ENCODE measurements at regions not wholly inside any gene's neighbourhood (a gene's known extent, or its start where the extent isn't known, plus 50 kb on each side); places are given as distances from the start of the nearest gene placed in this dataset.
"Not testable (repeated sequence)": the region's sequence is repeated elsewhere in the genome, so short reads cannot be mapped to it uniquely, and the experiment has no call there.

GRCh38 chr20:55329108-55329507, 676.2 kb downstream of the CBLN4 start:
- Histone ChIP-seq H3K4me2 (ENCODE audit: low read depth, low read length, poor library complexity, severe bottlenecking) (no peak overlapping the region), H3K9ac (ENCODE audit: low read depth, low read length, poor library complexity, severe bottlenecking) (no peak overlapping the region), H3K9me3 (ENCODE audit: insufficient read depth, low read depth, low read length) (no peaks in the 10 kb centered on the region), H3K9me2 (replicated peaks; ENCODE audit: low read depth, low read length) (no peaks in the 10 kb centered on the region), H3K79me2 (ENCODE audit: insufficient read depth, low read length) (no peaks in the 10 kb centered on the region), H3K4me1 (ENCODE audit: insufficient read depth, low read length, poor library complexity, severe bottlenecking) (no peaks in the 10 kb centered on the region), H2AFZ (ENCODE audit: low read length) (no peak overlapping the region), H3K36me3 (ENCODE audit: insufficient read depth, low read length) (no peaks in the 10 kb centered on the region), H3K4me3 (ENCODE audit: low read length, poor library complexity, severe bottlenecking) (no peak overlapping the region), H3F3A (ENCODE audit: low read depth) (no peaks in the 10 kb centered on the region), H4K20me1 (ENCODE audit: insufficient read depth, low read length, poor library complexity, severe bottlenecking) (no peaks in the 10 kb centered on the region), H3K27me3 (ENCODE audit: insufficient read depth, low read length, poor library complexity, severe bottlenecking) (no peaks in the 10 kb centered on the region)
- TF ChIP-seq, protein P1, sequence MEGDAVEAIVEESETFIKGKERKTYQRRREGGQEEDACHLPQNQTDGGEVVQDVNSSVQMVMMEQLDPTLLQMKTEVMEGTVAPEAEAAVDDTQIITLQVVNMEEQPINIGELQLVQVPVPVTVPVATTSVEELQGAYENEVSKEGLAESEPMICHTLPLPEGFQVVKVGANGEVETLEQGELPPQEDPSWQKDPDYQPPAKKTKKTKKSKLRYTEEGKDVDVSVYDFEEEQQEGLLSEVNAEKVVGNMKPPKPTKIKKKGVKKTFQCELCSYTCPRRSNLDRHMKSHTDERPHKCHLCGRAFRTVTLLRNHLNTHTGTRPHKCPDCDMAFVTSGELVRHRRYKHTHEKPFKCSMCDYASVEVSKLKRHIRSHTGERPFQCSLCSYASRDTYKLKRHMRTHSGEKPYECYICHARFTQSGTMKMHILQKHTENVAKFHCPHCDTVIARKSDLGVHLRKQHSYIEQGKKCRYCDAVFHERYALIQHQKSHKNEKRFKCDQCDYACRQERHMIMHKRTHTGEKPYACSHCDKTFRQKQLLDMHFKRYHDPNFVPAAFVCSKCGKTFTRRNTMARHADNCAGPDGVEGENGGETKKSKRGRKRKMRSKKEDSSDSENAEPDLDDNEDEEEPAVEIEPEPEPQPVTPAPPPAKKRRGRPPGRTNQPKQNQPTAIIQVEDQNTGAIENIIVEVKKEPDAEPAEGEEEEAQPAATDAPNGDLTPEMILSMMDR (conservative IDR thresholded peaks at IDR 0.05; ENCODE audit: low read length), result no peak
- no peak for TF ChIP-seq EZH2phosphoT487 (IDR thresholded peaks at IDR 0.05; ENCODE audit: borderline replicate concordance)

GRCh38 chr20:55322745-55323144, 682.6 kb downstream of the CBLN4 start:
- H3K36me3 ChIP-seq (ENCODE audit: insufficient read depth, low read length), result no peaks in the 10 kb centered on the region
- TF ChIP-seq, protein P1 (conservative IDR thresholded peaks at IDR 0.05; ENCODE audit: low read length), result no peak
- no peak for TF ChIP-seq EZH2phosphoT487 (IDR thresholded peaks at IDR 0.05; ENCODE audit: borderline replicate concordance)
- H3K9me3 ChIP-seq (ENCODE audit: insufficient read depth, low read depth, low read length), result no peaks in the 10 kb centered on the region
- H3K27me3 ChIP-seq (ENCODE audit: insufficient read depth, low read length, poor library complexity, severe bottlenecking), result no peaks in the 10 kb centered on the region
- H2AFZ ChIP-seq (ENCODE audit: low read length), result no peak overlapping the region
- no peaks in the 10 kb centered on the region for H3K9me2 ChIP-seq (replicated peaks; ENCODE audit: low read depth, low read length)
- no peak overlapping the region for H3K4me2 ChIP-seq (ENCODE audit: low read depth, low read length, poor library complexity, severe bottlenecking)
- H3F3A ChIP-seq (ENCODE audit: low read depth), result no peaks in the 10 kb centered on the region
- H3K9ac ChIP-seq (ENCODE audit: low read depth, low read length, poor library complexity, severe bottlenecking), result no peak overlapping the region
- H3K4me3 ChIP-seq (ENCODE audit: low read length, poor library complexity, severe bottlenecking), result no peak overlapping the region
- no peaks in the 10 kb centered on the region for H3K4me1 ChIP-seq (ENCODE audit: insufficient read depth, low read length, poor library complexity, severe bottlenecking)
- no peaks in the 10 kb centered on the region for H3K79me2 ChIP-seq (ENCODE audit: insufficient read depth, low read length)
- no peaks in the 10 kb centered on the region for H4K20me1 ChIP-seq (ENCODE audit: insufficient read depth, low read length, poor library complexity, severe bottlenecking)

DNA sequence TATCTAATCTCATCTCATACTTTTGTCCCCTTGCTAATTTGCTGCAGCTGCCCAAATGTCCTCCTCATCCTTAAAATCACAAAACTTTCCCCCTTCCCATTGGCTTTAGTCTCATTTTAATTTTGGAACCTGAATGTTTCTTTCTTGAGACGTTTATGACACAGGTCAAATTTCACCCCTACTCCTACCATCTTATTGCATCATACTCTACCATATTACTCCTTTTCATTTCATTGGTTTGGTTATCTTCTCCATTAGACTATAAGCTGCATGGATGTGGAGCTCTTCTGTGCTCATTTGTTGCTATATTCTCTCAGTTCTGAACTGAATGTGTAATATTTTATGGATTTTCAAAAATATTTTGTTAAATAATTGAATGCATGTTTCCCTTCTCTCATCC, 688.6 kb downstream of the CBLN4 start:
- H2AFZ ChIP-seq (ENCODE audit: low read length), result no peak overlapping the region
- TF ChIP-seq, protein P1 (conservative IDR thresholded peaks at IDR 0.05; ENCODE audit: low read length), result no peak
- no peak for TF ChIP-seq EZH2phosphoT487 (IDR thresholded peaks at IDR 0.05; ENCODE audit: borderline replicate concordance)
- no peaks in the 10 kb centered on the region for H3F3A ChIP-seq (ENCODE audit: low read depth)
- no peaks in the 10 kb centered on the region for H3K36me3 ChIP-seq (ENCODE audit: insufficient read depth, low read length)
- no peak overlapping the region for H3K9ac ChIP-seq (ENCODE audit: low read depth, low read length, poor library complexity, severe bottlenecking)
- no peaks in the 10 kb centered on the region for H3K27me3 ChIP-seq (ENCODE audit: insufficient read depth, low read length, poor library complexity, severe bottlenecking)
- H3K9me2 ChIP-seq (replicated peaks; ENCODE audit: low read depth, low read length), result no peaks in the 10 kb centered on the region
- H3K4me1 ChIP-seq (ENCODE audit: insufficient read depth, low read length, poor library complexity, severe bottlenecking), result no peaks in the 10 kb centered on the region
- no peaks in the 10 kb centered on the region for H4K20me1 ChIP-seq (ENCODE audit: insufficient read depth, low read length, poor library complexity, severe bottlenecking)
- no peak overlapping the region for H3K4me2 ChIP-seq (ENCODE audit: low read depth, low read length, poor library complexity, severe bottlenecking)
- no peak overlapping the region for H3K4me3 ChIP-seq (ENCODE audit: low read length, poor library complexity, severe bottlenecking)
- H3K79me2 ChIP-seq (ENCODE audit: insufficient read depth, low read length), result no peaks in the 10 kb centered on the region
- H3K9me3 ChIP-seq (ENCODE audit: insufficient read depth, low read depth, low read length), result no peaks in the 10 kb centered on the region

GRCh38 chr20:55310844-55311243, 694.5 kb downstream of the CBLN4 start:
- not testable (repeated sequence) for H3K9ac ChIP-seq (ENCODE audit: low read depth, low read length, poor library complexity, severe bottlenecking); H3K4me3 ChIP-seq (ENCODE audit: low read length, poor library complexity, severe bottlenecking); H3K9me2 ChIP-seq (replicated peaks; ENCODE audit: low read depth, low read length); H2AFZ ChIP-seq (ENCODE audit: low read length); H3K27me3 ChIP-seq (ENCODE audit: insufficient read depth, low read length, poor library complexity, severe bottlenecking); H3K4me1 ChIP-seq (ENCODE audit: insufficient read depth, low read length, poor library complexity, severe bottlenecking); H3K79me2 ChIP-seq (ENCODE audit: insufficient read depth, low read length); H3K9me3 ChIP-seq (ENCODE audit: insufficient read depth, low read depth, low read length); H4K20me1 ChIP-seq (ENCODE audit: insufficient read depth, low read length, poor library complexity, severe bottlenecking); H3K4me2 ChIP-seq (ENCODE audit: low read depth, low read length, poor library complexity, severe bottlenecking); H3K36me3 ChIP-seq (ENCODE audit: insufficient read depth, low read length); H3F3A ChIP-seq (ENCODE audit: low read depth)
